A673 (cell line): ENCODE measurements at regions not wholly inside any gene's neighbourhood (a gene's known extent, or its start where the extent isn't known, plus 50 kb on each side); places are given as distances from the start of the nearest gene placed in this dataset.
A peak's percentile ranks its signal among the peaks of the same experiment; 100 is the strongest.
"Not testable (repeated sequence)": the region's sequence is repeated elsewhere in the genome, so short reads cannot be mapped to it uniquely, and the experiment has no call there.

Experiments
- BruUV-seq: library from RNA; stranded (reverse); fragments of 400-500 nt; replicated peaks from 2 replicates; lab custom pipeline; 2021; lab: Mats Ljungman, UMichigan
- CTCF ChIA-PET: fragments of 300-600 bp; sonication (Branson Sonifier 250); formaldehyde crosslinking; loops from one replicate; lab custom pipeline; 2022; ENCODE audit warnings: antibody characterized with exemption; lab: Charles Lee
- POLR2A ChIA-PET: fragments of 300-600 bp; sonication (Branson Sonifier 250); formaldehyde crosslinking; loops from one replicate; lab custom pipeline; 2022; ENCODE audit warnings: antibody characterized with exemption; ENCODE audit not compliant: low non-redundant PET; lab: Charles Lee
- DNase-seq: peaks from one replicate; pipeline ENCODE4 v3.0.0-alpha.2; 2015; ENCODE audit warnings: low spot score
- H3K27ac ChIP-seq: fragments of 200-600 bp; sonication (generic); 2 replicates; pipeline ENCODE4 v1.5.1; 2016; ENCODE audit warnings: mixed run types, low read depth, mild to moderate bottlenecking, mixed read lengths, antibody characterized with exemption, low read length; ENCODE audit not compliant: poor library complexity, severe bottlenecking
- H3K27me3 ChIP-seq: fragments of 200-600 bp; sonication (generic); replicated peaks from 2 replicates; pipeline ENCODE4 v1.6.1; 2017; ENCODE audit warnings: mixed run types, low read depth, mild to moderate bottlenecking, mixed read lengths, antibody characterized with exemption, low read length; ENCODE audit not compliant: insufficient read depth, poor library complexity
- H3K36me3 ChIP-seq: fragments of 200-600 bp; sonication (generic); 2 replicates; pipeline ENCODE4 v1.6.1; 2016; ENCODE audit warnings: mixed run types, mild to moderate bottlenecking, mixed read lengths, antibody characterized with exemption, low read length; ENCODE audit not compliant: insufficient read depth, poor library complexity, severe bottlenecking
- H3K4me1 ChIP-seq: fragments of 200-600 bp; sonication (generic); 2 replicates; pipeline ENCODE4 v1.6.1; 2017; ENCODE audit warnings: mixed run types, mild to moderate bottlenecking, mixed read lengths, antibody characterized with exemption, low read length; ENCODE audit not compliant: insufficient read depth, poor library complexity, severe bottlenecking
- H3K4me3 ChIP-seq: fragments of 200-600 bp; sonication (generic); 2 replicates; pipeline ENCODE4 v1.5.1; 2016; ENCODE audit warnings: low read depth, mixed run types, mild to moderate bottlenecking, mixed read lengths, low read length; ENCODE audit not compliant: poor library complexity, severe bottlenecking
- H3K9me3 ChIP-seq: fragments of 200-600 bp; sonication (generic); 2 replicates; pipeline ENCODE4 v1.6.1; 2016; ENCODE audit warnings: mixed run types, low read depth, mild to moderate bottlenecking, mixed read lengths, antibody characterized with exemption, low read length; ENCODE audit not compliant: poor library complexity, severe bottlenecking
- CTCF ChIP-seq: fragments of 300-800, 200-600 bp; sonication (generic); conservative IDR thresholded peaks from 2 replicates; pipeline ENCODE4 v1.5.1; 2017; ENCODE audit warnings: low read depth, mild to moderate bottlenecking, antibody characterized with exemption, low read length, moderate library complexity, mixed read lengths
- EZH2 ChIP-seq: fragments of 200-600 bp; sonication (generic); IDR thresholded peaks from 2 replicates; pipeline ENCODE4 v1.6.1; 2017; ENCODE audit warnings: borderline replicate concordance, low read depth, mild to moderate bottlenecking, mixed read lengths, antibody characterized with exemption, low read length; ENCODE audit not compliant: poor library complexity, severe bottlenecking
- intact Hi-C: fragments of 100-400 bp; cut with micrococcal nuclease; formaldehyde crosslinking; loops from one replicate; pipeline ENCODE4 v1.10.0; 2022; ENCODE audit not compliant: unreplicated experiment

- intact Hi-C loops = no loop called here
- Histone ChIP-seq H3K4me3 (no peak overlapping the region), H3K4me1 (peaks cover 5% of the 10 kb centered on the region), H3K27me3 (no peaks in the 10 kb centered on the region), H3K9me3 (no peaks in the 10 kb centered on the region), H3K36me3 (no peaks in the 10 kb centered on the region), H3K27ac (no peak overlapping the region)
- BruUV-seq = no TSS peak
- DNase-seq = peak; percentile 66
- TF ChIP-seq EZH2 (no peak), CTCF (peak; percentile 68)
- CTCF ChIA-PET = interaction anchor here (0.6 kb wide), 3 partner anchors 12 to 177 kb away, joined by 3 to 8 read pairs (median 5); no protein-coding TSS in a partner anchor
- POLR2A ChIA-PET = no interaction called here
Measured at GRCh38 chr5:36777105-36777757, 99.3 kb upstream of the NIPBL start.

- H3K4me1 ChIP-seq = no peaks in the 10 kb centered on the region
- ChIA-PET POLR2A (no interaction called here), CTCF (interaction anchor here (0.6 kb wide), 1 partner anchor 470 kb away, joined by 3 read pairs; no protein-coding TSS in a partner anchor)
- no TSS peak for BruUV-seq
- no peaks in the 10 kb centered on the region for H3K9me3 ChIP-seq
- H3K36me3 ChIP-seq = no peaks in the 10 kb centered on the region
- no peak for DNase-seq
- intact Hi-C loops = no loop called here
- no peak overlapping the region for H3K4me3 ChIP-seq
- TF ChIP-seq EZH2 (no peak), CTCF (no peak)
- H3K27me3 ChIP-seq = no peaks in the 10 kb centered on the region
- no peak overlapping the region for H3K27ac ChIP-seq
Measured at GRCh38 chr5:36778336-36778735, 98.2 kb upstream of the NIPBL start.

GRCh38 chr5:36782612-36783011 lies 94.0 kb upstream of the NIPBL start:
- CTCF ChIA-PET, BruUV-seq, DNase-seq, H3K27me3 ChIP-seq, H3K27ac ChIP-seq, H3K36me3 ChIP-seq, H3K9me3 ChIP-seq, H3K4me3 ChIP-seq, H3K4me1 ChIP-seq, intact Hi-C loops, POLR2A ChIA-PET: not testable (repeated sequence)
